ENCODE measurements at regions not wholly inside any gene's neighbourhood (a gene's known extent, or its start where the extent isn't known, plus 50 kb on each side); places are given as distances from the start of the nearest gene placed in this dataset.
"Not testable (repeated sequence)": the region's sequence is repeated elsewhere in the genome, so short reads cannot be mapped to it uniquely, and the experiment has no call there.

DNA sequence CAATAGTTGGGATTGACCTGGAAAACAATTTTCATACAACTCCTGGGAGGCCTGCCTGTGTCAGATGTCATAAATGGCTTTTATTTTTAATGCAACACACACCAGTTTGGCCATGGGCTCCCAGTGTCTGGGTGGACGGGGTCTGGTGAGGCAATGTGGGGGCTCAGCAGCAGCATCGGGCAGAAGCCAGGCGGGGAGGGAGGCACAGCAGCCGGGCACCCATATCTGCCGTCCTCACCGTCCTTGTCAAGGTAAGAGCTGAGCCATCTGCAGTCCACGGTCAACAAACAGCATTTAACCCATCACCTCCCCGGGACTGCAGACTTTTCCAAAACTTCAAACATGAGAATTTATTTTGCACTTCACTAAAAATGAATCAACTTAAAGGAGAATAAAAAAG, 154.0 kb upstream of the ZNF469 start:
- TF ChIP-seq, protein P1, sequence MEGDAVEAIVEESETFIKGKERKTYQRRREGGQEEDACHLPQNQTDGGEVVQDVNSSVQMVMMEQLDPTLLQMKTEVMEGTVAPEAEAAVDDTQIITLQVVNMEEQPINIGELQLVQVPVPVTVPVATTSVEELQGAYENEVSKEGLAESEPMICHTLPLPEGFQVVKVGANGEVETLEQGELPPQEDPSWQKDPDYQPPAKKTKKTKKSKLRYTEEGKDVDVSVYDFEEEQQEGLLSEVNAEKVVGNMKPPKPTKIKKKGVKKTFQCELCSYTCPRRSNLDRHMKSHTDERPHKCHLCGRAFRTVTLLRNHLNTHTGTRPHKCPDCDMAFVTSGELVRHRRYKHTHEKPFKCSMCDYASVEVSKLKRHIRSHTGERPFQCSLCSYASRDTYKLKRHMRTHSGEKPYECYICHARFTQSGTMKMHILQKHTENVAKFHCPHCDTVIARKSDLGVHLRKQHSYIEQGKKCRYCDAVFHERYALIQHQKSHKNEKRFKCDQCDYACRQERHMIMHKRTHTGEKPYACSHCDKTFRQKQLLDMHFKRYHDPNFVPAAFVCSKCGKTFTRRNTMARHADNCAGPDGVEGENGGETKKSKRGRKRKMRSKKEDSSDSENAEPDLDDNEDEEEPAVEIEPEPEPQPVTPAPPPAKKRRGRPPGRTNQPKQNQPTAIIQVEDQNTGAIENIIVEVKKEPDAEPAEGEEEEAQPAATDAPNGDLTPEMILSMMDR (conservative IDR thresholded peaks at IDR 0.05; ENCODE audit: low read length), result not testable (repeated sequence)
- TF ChIP-seq EZH2phosphoT487 (IDR thresholded peaks at IDR 0.05; ENCODE audit: borderline replicate concordance, low read depth, low read length), result not testable (repeated sequence)

All from OCI-LY7 (cell line).